Esophagus squamous epithelium (tissue), 5 donors: ENCODE measurements at regions not wholly inside any gene's neighbourhood (a gene's known extent, or its start where the extent isn't known, plus 50 kb on each side); places are given as distances from the start of the nearest gene placed in this dataset.

Experiments used
- DNase-seq: peaks from one replicate; lab custom pipeline; 2025; lab: John Stamatoyannopoulos, UW
- H3K27ac ChIP-seq, 4 donors: fragments of 200-600 bp; sonication (generic); one replicate each; pipeline ENCODE4 v1.5.1; 2016 to 2019; ENCODE audit warnings: mild to moderate bottlenecking in 1 of 4
- H3K27me3 ChIP-seq, 4 donors: fragments of 200-600 bp; sonication (generic); 1 replicate in 3 of 4; 2 replicates in 1 of 4; pipeline versions ENCODE4 v1.5.1 to v1.6.0; 2017 to 2021; ENCODE audit warnings: antibody characterized with exemption in 1 of 4
- H3K36me3 ChIP-seq, 3 donors: fragments of 200-600 bp; sonication (generic); one replicate each; pipeline ENCODE4 v1.5.1; 2016 to 2019
- H3K4me1 ChIP-seq, 3 donors: fragments of 200-600 bp; sonication (generic); one replicate each; pipeline ENCODE4 v1.5.1; 2017 to 2019
- H3K4me3 ChIP-seq, 4 donors: fragments of 200-600 bp; sonication (generic); 1 replicate in 3 of 4; 2 replicates in 1 of 4; pipeline ENCODE4 v1.5.1; 2016 to 2019; ENCODE audit warnings: mild to moderate bottlenecking in 2 of 4, moderate library complexity in 1 of 4
- H3K9me3 ChIP-seq, 3 donors: fragments of 200-600 bp; sonication (generic); one replicate each; pipeline ENCODE4 v1.5.1; 2016 to 2019
- POLR2A ChIP-seq, 4 donors: fragments of 450-650 bp; IDR thresholded peaks; one replicate each; pipeline ENCODE4 v1.6.1; 2017; ENCODE audit warnings: antibody characterized with exemption in 4 of 4, mild to moderate bottlenecking in 4 of 4, moderate library complexity in 3 of 4
- WGBS, 2 donors: methylation state at CpG; one replicate each; pipeline ENCODE4 v1.1.5; 2018; 5-methylcytosine and 5-hydroxymethylcytosine counted together
- intact Hi-C: fragments of 100-400 bp; cut with DNase I; formaldehyde crosslinking; loops from one replicate; pipeline ENCODE4 v1.15.0; 2022
- TF ChIP-seq, protein P1 (sequence below), 6 experiments: fragments of 450-650 bp in 4 of 6; fragments of 200-600 bp in 2 of 6; sonication (generic) in 2 of 6; IDR thresholded peaks; one replicate each; pipeline ENCODE4 v1.5.1; 2016 to 2019; ENCODE audit warnings: antibody characterized with exemption in 6 of 6, mild to moderate bottlenecking in 4 of 6, moderate library complexity in 4 of 6
- donor health status: DM: yes; HTN: yes; CAD: no.

DNA sequence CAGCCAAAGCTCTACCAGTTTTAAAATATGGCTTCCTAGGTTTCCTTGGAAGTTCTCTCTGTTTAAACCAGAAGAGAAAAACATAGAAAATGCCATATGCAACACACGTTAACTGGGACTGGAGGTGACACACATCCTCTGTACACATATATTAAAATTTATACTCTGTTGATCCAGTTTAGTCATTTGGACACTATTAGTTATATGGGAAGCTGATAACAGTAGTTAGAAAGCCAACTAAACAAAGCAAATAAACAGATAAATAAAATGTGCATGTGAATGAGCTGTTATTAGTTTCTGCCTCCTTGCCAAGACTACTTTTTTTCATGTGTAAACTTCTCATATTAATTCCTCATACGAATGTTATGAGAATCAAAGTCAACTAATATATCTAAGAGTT is 1249.2 kb upstream of the CDH6 start:
- DNase-seq: no peak
- Histone ChIP-seq H3K27ac (no peak overlapping the region), H3K9me3 (no peaks in the 10 kb centered on the region), H3K27me3 (no peaks in the 10 kb centered on the region), H3K36me3 (no peaks in the 10 kb centered on the region), H3K4me1 (no peaks in the 10 kb centered on the region), H3K4me3 (no peak overlapping the region)
- WGBS, 2 donors: 80 to 85% methylated on average over 2 of the region's 2 CpGs
- intact Hi-C loops: no loop called here
- TF ChIP-seq POLR2A (IDR thresholded peaks at IDR 0.05): no peak
- TF ChIP-seq, protein P1, sequence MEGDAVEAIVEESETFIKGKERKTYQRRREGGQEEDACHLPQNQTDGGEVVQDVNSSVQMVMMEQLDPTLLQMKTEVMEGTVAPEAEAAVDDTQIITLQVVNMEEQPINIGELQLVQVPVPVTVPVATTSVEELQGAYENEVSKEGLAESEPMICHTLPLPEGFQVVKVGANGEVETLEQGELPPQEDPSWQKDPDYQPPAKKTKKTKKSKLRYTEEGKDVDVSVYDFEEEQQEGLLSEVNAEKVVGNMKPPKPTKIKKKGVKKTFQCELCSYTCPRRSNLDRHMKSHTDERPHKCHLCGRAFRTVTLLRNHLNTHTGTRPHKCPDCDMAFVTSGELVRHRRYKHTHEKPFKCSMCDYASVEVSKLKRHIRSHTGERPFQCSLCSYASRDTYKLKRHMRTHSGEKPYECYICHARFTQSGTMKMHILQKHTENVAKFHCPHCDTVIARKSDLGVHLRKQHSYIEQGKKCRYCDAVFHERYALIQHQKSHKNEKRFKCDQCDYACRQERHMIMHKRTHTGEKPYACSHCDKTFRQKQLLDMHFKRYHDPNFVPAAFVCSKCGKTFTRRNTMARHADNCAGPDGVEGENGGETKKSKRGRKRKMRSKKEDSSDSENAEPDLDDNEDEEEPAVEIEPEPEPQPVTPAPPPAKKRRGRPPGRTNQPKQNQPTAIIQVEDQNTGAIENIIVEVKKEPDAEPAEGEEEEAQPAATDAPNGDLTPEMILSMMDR (IDR thresholded peaks at IDR 0.05): no peak

DNA sequence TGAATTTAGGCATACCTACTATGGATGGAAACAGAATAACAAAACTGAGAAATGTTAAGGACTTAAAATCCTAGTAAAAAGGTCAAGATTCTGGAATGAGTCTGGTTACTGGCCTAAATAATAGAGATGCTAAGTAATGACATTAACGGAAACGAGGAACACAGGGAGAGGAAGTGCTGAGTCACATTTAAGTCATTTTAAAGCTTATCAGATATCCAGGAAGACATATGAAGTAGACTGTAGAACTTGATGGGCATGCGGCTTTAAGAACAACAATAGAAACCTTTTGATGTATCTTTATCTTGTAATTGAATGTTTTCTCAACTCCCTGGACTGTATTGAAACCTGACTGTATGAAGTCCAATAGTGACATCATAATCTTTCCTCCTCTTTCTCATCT is 1251.4 kb upstream of the CDH6 start:
- Histone ChIP-seq H3K4me3 (no peak overlapping the region), H3K27ac (no peak overlapping the region), H3K36me3 (no peaks in the 10 kb centered on the region), H3K27me3 (no peaks in the 10 kb centered on the region), H3K4me1 (no peaks in the 10 kb centered on the region), H3K9me3 (no peaks in the 10 kb centered on the region)
- TF ChIP-seq, protein P1 (IDR thresholded peaks at IDR 0.05): no peak
- no peak for TF ChIP-seq POLR2A (IDR thresholded peaks at IDR 0.05)
- 56 to 68% methylated on average over 3 of the region's 3 CpGs for WGBS, 2 donors
- DNase-seq: no peak
- intact Hi-C loops: no loop called here

DNA sequence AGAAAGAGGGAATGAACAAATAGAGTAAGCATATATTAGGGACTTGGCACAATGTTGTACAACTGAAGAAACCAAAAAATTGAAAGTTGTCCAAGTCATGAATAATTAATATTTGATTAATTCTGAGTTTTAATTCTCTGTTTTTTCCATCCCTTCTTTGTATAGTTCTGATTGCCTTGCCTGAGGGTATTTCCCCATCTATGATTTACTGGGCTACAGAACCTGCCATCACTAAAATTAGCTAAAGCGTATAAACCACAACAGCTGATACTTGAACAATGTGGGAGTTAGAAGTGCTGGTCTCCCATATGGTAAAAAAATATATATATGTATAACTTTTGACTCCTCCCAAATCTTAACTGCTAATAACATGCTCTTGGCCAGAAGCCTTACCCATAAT is 1253.5 kb upstream of the CDH6 start:
- no peaks in the 10 kb centered on the region for H3K27me3 ChIP-seq
- intact Hi-C loops: no loop called here
- WGBS, 2 donors: 72 to 78% methylated on average over 1 of the region's 1 CpG

DNA sequence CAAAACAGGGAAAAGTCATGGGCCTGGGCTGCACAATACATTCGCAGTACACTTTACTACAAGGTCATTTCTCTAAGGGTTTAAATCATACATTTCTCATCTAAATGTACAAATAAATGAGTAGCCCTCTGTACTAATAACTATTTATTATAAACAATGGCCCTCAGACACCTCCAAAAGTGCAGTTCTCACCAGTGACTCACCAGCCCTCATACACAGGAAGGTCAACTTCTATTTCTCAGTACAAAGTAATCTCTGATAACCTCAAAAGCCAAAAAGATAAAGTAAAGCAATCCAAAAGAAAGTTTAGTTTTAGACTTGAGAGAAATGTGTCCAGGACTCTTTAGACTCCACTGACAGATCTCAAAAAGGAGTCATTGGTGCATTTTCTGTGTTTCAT is 1258.1 kb upstream of the CDH6 start:
- Histone ChIP-seq H3K4me3 (no peak overlapping the region), H3K4me1 (no peaks in the 10 kb centered on the region), H3K27me3 (no peaks in the 10 kb centered on the region), H3K9me3 (no peaks in the 10 kb centered on the region), H3K27ac (no peak overlapping the region), H3K36me3 (no peaks in the 10 kb centered on the region)
- TF ChIP-seq, protein P1 (IDR thresholded peaks at IDR 0.05): no peak
- TF ChIP-seq POLR2A (IDR thresholded peaks at IDR 0.05): no peak
- 63 to 72% methylated on average over 1 of the region's 1 CpG for WGBS, 2 donors
- intact Hi-C loops: no loop called here
- no peak for DNase-seq

More for the DNA sequence above, 1253.5 kb upstream of the CDH6 start:
- no peak overlapping the region for H3K27ac ChIP-seq
- no peak overlapping the region for H3K4me3 ChIP-seq
- H3K36me3 ChIP-seq: no peaks in the 10 kb centered on the region
- H3K9me3 ChIP-seq: no peaks in the 10 kb centered on the region
- DNase-seq: no peak
- no peak for TF ChIP-seq POLR2A (IDR thresholded peaks at IDR 0.05)
- no peaks in the 10 kb centered on the region for H3K4me1 ChIP-seq

DNA sequence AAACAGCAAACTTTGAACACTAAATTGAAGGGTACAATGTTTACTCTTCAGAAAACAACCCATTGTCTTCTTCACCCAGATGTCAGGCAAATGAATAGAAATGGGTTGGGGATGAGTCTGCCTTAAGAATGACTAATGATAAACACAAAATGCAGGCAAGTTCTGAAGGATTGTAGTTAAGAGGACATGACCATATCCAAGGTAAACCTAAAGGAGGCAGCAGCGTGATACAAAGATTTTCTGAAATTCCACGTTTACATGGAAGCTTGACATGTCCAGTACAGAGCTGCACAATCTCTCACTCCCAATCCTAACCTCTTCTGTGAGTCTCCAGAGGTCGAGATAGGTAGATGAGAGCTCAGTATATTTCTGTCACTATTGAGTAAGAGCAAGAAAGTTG is 1263.2 kb upstream of the CDH6 start:
- no peak overlapping the region for H3K4me3 ChIP-seq
- no peaks in the 10 kb centered on the region for H3K4me1 ChIP-seq
- H3K27me3 ChIP-seq: no peaks in the 10 kb centered on the region
- H3K9me3 ChIP-seq: no peaks in the 10 kb centered on the region
- no peaks in the 10 kb centered on the region for H3K36me3 ChIP-seq
- no peak for DNase-seq
- 41% methylated on average over 3 of the region's 3 CpGs for WGBS, 2 donors
- TF ChIP-seq, protein P1 (IDR thresholded peaks at IDR 0.05): no peak
- TF ChIP-seq POLR2A (IDR thresholded peaks at IDR 0.05): no peak
- no peak overlapping the region for H3K27ac ChIP-seq
- intact Hi-C loops: no loop called here

DNA sequence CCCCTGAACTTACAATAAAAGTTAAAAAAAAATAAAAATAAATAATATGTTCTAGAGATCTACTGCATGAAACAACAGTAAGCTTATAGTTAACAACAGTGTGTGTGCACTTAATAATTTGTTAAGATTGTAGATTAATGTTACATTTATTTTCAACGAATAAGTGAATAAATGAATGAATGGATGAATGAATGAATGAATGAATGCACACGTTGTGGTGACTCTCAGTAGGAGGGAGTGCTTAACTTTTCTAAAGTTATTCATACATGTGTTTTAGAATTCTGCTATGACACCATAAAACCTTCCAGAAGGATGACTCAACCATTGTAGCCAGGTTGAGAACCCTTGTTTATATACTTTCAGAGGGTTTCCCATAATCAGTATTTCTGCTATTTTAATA is 1269.4 kb upstream of the CDH6 start:
- DNase-seq: no peak
- 49 to 50% methylated on average over 2 of the region's 2 CpGs for WGBS, 2 donors
- no peak for TF ChIP-seq POLR2A (IDR thresholded peaks at IDR 0.05)
- TF ChIP-seq, protein P1 (IDR thresholded peaks at IDR 0.05): no peak

More for the DNA sequence above, 1269.4 kb upstream of the CDH6 start:
- H3K4me1 ChIP-seq: no peaks in the 10 kb centered on the region
- no peaks in the 10 kb centered on the region for H3K36me3 ChIP-seq
- peaks cover 0 to 9% (median 0%) of the 10 kb centered on the region in 3 donors for H3K9me3 ChIP-seq
- intact Hi-C loops: no loop called here
- H3K4me3 ChIP-seq: no peak overlapping the region
- no peaks in the 10 kb centered on the region for H3K27me3 ChIP-seq
- H3K27ac ChIP-seq: no peak overlapping the region
